Activated CD8-positive, alpha-beta memory T cell treated with anti-CD3 and anti-CD28 coated beads for 1 hour (primary cell): ENCODE measurements at regions not wholly inside any gene's neighbourhood (a gene's known extent, or its start where the extent isn't known, plus 50 kb on each side); places are given as distances from the start of the nearest gene placed in this dataset.
A peak's percentile ranks its signal among the peaks of the same experiment; 100 is the strongest.
"Not testable (repeated sequence)": the region's sequence is repeated elsewhere in the genome, so short reads cannot be mapped to it uniquely, and the experiment has no call there.

Experiments used
- DNase-seq, 2 donors: peaks; one replicate each; pipeline ENCODE4 v3.0.0-alpha.2; 2020; ENCODE audit warnings: low read depth in 1 of 2; ENCODE audit errors: extremely low read depth in 1 of 2

DNA sequence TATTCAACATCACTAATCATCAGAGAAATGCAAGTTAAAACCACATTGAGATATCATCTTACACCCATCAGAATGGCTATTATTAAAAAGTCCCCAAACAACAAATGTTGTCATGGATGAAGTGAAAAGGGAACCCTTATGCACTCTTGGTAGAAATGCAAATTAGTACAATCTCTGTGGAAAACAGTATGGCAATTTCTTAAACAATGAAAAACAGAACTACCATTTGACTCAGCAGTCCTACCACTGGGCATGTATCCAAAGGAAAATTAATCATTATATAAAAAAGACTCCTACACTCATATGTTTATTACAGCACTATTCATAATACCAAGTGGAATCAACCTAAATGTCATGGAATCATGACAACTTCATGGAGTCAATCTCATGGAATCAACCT lies 611.3 kb upstream of the GJE1 start:
- no peak for DNase-seq

DNA sequence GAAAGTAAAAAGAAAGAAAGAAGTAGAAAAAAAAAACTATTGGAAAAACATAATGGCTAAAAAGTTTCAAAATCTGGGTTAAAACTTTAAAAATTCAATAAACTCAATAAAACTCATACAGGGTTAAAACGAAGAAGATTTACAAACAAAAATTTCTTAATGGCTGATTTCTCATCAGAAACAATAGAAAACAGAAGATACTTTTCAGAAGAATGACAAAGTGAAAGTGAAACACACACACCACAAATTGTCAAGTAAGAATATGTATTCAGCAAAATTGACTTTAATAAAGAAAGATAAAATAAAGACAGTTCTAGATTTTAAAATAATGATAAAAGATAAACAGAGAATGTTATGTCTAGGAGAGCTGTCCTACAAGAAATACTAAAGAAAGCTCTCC lies 618.9 kb upstream of the GJE1 start:
- no peak for DNase-seq

DNA sequence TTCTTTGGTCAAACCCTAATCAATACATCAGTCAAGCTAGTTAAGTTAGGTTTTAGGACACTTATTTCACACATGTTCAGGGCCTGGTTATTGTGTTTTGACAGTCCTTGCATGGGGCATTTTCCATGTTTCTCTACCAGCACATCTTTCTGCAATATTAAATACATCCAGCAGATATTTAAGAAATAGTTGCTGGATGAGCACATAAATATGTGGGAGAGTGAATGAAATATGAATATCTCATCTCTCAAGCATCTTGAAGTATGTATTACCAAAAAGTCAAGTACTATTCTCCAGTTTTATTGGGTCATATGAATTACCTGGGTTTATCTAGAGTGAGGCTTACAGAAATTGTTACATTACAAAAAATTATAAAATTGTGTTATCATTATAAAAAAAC lies 621.9 kb upstream of the GJE1 start:
- no peak for DNase-seq

DNA sequence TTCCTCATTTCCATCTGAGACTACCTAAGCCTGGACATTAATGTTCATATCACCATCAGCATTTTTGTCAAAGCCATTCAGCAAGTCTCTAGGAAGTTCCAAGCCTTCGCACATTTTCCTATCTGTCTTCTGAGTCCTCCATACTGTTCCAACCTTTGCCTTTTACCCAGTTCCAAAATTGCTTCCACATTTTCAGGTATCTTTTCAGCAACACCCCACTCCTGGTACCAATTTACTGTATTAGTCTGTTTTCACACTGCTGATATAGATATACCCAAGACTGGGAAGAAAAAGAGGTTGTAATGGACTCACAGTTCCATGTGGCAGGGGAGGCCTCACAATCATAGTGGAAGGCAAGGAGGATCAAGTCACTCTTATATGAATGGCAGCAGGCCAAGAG lies 626.7 kb upstream of the GJE1 start:
- DNase-seq = not testable (repeated sequence)

DNA sequence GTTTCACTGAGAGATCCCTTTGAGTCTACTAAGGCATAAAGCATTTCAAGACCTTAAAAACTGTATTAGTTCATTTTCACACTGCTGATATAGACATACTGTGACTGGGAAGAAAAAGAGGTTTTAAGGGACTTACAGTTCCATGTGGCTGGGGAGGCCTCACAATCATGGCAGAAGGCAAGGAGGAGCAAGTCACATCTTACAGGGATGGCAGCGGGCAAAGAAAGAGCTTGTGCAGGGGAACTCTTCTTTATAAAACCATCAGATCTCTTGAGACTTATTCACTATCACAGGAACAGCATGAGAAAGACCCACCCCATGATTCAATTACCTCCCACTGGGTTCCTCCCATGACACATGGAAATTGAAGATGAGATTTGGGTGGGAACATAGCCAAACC lies 628.4 kb upstream of the GJE1 start:
- DNase-seq = not testable (repeated sequence)

DNA sequence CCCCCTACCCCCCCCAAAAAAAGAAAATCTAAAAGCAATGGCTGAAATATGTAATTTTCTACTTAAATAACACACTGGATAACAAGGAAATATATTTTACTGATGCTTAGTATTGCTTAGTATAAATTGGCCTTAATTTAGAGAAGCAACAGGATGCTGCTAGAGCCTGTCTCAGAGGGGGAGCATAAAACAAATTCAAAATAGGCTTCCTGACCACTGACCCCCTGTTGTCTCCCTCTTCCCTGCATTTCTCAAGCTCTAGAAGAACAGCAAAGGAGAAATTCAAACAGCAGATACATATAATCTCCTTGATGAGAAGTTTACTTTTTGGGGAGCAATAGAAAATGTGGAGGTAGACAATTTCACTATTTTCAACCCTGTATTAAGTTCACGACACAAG lies 631.1 kb upstream of the GJE1 start:
- DNase-seq = no peak

DNA sequence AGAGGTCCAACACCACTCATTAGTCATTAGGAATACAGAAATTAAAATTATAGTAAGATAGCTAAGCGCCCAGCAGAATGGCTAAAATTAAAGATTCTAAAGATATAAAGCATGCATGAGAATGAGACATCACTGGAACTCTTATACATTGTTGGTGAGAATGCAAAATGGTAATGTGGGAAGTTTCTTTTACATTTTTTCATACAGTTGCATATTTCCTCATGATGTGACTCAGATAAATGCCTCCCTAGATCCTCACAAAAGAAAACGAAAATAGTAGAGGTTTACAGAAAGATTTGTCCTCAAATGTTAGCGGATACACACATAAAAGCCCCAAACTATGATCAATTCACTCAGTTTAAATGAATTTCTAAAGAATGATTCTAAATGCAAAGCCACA lies 633.7 kb upstream of the GJE1 start:
- DNase-seq = no peak

DNA sequence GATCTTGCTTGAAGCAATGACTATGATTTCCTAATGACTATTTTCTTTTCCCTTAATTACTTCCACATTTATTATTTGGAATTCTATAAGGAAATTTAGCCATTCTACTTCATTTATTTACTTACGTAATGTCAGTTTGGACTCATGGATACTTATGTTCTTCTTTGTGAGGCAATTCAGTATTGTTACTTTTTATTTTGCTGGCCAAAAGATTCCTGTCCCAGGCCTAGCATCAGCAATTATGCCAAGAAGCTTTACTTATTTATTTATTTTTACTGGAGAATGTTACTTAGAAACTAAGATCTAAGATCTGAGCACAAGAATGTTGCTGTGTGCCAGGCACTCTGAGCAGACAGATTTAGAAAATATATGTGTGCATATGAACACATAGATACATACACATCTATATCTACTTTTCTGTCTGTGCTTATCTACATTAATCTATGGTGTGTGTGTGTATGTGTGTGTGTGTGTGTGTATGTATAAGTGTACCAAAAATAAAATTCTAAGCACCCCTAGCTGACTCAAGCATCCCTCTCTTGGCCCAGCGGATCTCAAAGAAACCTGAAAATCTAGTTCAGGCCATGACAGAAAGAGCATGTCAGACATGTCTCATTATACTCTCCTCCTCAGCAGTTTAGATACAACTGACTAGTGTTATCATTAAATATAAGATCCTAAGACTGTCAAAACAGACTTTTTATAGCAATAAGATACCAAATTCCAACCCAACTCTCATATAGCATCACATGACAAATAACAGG lies 640.0 kb upstream of the GJE1 start:
- DNase-seq = no peak

DNA sequence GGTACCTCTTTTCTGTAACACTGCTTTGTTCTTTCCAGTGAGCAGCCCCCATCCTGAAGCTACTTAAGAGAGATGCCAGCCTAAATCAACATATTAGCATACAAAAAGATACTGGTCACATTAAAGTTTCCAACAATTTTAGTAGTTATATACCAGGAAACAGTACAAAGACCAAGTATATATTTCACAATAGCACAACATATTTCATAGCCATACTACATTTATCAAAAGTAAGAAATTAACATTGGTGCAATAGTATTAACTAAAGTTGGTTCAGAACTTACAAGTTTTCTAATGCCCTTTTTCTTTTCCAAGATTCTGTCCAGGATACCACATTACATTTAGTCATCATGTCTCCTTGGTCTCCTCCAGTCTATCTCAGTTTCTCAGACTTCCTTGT lies 641.0 kb upstream of the GJE1 start:
- DNase-seq = no peak

DNA sequence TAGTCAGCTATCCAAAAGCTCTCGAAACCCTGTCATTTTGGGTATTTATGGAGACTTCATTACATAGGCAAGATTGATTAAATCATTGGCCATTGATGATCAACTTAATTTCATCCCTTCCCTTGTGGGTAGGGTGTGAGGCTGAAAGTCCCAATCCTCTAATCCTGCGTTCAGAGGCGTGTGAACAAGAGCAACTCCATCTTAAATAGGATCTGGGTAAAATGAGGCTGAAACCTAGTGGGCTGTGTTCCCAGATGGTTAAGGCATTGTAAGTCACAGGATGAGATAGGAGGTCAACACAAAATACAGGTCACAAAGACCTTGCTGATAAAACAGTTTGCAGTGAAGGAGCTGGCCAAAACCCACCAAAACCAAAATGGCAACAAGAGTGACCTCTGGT lies 641.7 kb upstream of the GJE1 start:
- DNase-seq = no peak

DNA sequence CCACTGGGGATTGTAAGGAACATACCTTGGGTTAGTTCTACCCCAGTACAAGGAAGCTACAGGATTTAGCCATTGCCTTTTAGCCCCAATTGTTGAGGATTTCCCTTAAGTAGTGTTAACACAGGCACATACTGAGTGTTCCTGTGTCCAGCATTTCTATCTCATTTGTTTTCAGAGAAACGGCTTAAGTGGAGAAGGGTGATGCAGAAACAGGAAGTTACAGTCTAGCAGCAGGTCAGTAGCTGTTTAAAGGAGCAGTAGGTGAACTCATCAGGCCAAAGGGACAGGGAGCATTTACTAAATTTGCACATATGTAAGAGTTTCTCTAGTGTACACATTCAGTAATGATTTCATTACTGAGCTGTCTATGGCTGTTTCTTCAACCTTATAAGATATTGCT lies 644.2 kb upstream of the GJE1 start:
- no peak for DNase-seq

DNA sequence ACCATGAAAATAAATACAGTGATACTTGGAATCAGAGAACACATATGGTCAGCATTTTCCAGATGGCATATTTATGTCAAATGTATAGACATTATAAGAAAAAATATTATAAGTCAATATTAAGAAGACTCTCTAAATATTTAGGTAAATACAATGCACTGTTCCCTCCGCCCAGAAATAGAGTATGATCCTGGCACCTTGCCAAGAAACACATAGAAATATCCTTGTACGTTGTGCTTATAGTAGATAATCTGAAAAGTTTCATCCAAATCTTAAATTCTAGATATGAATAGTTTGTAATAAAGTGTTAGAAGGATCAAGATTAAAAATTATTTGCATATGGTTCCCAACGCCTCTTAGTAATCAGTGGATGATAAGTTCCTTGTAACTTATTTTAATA lies 645.8 kb upstream of the GJE1 start:
- DNase-seq = no peak

DNA sequence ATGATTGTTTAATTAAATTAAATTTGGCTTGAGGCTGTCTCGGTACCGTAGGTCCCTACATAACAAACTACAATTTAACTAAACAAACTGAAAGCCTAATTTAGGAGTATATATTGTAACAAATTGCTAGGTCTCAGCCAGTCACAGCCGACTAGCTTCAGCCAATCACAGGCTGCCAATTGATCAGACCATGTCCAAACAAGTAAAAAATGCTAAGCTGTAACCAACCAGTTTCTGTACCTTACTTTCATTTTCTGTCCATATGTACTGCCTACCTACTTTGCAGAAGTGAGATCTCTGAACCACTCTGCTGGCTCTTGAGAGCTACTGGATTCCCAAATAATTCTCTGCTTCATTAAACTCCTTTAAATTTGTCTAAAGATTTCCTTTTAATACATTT lies 648.0 kb upstream of the GJE1 start:
- DNase-seq = no peak

DNA sequence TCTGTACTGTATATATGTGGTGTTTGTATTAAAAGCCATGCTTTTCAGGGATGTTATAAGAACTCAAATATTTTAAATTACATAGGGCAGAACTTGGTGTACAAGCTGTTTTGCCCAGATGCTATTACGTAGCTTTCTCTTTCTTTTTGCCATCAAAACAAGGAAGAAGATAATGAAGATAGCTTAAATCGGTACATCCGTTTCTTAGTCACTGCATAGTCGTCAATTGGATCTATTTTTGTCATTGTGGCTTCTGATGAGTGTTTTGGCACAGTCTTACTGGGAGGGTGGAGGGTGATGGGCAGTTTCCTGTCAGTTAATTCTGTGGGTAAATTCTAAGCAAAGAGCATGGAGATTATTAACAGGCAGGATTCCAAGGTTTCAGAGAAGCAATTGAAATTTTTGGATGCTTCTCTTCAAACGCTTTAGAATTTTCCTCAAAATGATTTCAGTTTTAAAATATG lies 649.1 kb upstream of the GJE1 start:
- DNase-seq = peak in 1 of 2 donors; percentile 6

DNA sequence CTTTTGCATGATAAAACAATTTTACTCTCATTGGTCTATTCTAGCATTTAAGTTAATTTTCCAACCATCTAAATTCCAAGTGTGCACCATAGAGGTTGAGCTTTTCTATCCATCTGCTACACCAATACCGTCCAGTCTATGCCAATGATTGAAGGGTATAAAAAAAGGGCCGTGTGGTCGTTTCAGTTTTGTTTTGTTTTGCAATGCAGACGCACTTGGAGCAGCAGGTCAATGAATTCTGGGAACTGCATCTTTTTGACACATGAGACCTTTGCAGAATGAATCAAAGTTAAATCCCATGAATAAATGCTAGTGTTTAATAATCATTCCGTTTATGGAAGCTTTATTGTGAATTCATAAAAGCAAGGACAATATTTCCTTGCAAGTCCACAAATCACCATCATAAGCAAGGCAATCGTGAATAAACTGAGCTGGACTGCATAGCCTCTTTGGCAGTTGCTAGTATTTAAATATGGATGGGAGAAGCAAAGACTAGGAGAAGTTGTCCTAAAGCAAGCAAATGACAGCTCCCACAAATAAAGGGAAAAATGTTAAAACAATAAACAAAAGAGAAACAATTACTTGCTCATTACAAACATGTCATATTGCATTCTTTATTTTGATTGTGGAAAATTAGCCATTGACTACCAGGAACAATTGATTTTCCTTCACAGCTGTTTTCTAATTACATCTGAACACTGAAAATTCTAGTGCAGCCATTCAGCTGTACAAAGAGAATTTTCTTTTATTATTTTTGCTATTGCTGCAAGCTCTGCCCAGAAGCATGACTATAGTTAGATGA lies 649.7 kb upstream of the GJE1 start:
- no peak for DNase-seq

DNA sequence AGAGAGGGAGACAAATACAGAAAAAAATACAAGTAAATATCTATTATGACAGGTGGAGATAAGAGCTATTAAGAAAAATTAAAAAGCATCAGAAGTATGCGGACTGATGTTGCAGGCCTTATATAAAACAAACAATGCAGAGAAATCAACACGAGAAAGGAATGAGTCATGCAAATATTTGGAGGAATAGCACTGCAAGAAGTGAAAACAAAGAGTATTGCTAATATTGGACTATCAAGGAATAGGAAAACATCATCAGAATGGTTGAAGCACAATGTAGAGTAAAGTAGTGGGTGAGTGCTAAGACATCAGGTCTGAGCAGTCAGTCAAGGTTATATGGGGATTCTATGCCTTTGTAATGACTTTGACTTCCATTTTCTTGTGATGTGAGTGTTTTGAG lies 657.5 kb upstream of the GJE1 start:
- no peak for DNase-seq

DNA sequence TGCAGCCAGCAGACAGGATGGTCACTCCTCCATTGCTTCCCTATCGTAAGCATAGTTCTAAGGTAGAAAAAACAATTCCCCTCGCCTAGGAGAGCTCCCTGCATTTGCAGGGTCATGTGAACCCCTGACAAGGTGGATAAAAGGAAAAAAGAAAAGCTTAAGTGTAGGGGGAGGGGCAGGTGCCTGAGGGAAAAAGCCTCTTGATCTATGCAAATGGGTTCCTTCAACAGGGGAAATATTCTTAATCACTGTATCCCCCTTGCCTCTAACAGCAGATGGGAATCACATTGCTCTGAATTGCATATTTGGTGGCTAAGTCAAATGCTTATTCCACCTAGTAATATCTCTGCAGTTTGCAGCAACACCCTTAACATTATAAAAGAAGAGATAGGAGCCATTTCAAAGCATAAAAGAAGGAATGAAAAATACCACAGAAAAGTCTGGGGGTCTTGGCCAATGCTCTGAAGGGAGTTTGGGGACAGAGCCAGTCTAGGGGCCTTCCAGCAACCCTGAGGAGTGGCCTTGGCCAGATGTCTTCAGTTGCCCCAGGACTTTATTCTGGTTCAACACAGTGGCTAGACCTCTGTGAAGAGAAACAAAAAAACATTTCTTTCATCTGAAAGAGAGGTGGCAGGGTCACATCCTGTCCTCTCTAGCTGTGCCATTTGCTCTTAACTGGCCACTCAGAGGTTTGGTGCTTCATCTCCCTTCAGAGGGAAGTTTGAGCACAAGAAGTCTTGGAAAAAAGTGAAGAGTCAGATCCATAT lies 660.4 kb upstream of the GJE1 start:
- no peak for DNase-seq

DNA sequence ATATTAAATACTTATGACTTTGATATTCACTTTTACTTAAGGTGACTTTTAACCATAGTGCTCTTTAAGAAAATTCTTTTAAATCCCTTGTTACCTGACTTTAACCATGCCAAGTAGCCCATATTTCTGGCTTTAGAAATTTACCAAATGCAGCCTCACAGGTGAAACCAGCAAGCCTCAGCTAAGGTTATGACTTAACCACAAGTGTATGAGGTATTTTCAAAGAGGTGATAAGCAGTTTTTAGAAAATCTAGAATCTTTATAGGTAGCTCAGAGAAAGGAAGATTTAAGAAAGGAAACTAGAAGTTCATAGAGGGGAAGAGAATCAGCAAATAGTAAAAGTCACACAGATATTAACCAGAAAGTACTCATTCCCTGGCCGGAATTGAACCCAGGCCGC lies 661.9 kb upstream of the GJE1 start:
- DNase-seq = no peak

DNA sequence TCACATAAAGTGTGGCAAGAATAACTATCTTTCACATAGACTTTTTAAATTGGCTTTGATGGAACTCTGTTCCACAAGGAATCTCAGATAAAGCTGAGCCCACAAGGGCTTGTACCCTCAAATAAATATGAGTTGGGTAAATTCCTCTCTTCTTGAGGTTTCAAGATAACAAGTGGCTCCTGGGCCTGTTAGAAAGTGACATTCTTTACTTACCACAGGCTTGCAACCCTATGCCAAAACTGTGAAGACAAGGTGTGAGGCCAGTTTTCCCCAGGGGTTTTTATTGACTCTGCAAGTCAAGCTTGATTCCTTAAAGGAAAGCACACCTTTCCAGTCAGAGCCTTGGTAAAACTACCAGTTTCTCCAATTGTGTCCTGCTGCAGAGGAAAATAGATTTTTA lies 664.8 kb upstream of the GJE1 start:
- DNase-seq = no peak

DNA sequence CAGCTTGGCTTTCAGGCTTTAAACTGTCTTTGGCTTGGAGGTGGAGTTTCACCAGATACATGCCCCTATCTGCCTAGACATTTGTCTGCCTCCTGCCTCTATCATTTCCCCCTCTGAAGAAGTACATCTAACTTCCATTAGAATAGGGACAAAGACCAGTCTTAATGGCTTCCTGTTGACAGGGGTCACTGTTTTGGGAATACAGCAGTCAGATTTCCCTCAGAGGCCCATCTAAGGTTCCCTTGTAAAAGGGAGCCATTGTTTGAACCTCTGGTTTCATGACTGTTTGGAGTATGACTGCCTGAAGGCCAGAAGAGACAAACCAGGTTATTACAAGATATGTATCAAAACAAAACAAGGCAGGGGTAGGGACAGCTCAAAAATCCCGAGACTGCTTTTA lies 665.7 kb upstream of the GJE1 start:
- no peak for DNase-seq

DNA sequence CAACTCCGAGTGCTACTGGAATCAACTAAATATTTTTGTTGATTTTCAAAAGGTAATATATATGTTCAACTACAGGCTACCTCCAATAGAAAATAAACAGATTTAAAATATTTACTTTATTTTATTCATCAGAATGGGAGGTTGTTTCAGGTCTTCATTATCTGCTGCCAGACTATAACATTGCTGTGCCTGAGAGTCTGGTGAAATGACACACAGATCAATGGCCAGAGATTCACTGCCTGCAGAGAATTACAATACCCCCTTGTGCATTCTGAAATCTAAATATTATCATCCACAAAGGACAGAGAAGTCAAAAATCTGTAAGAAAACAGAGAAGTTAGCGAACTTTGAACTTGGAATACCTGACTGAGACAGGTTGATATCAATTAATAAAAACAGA lies 667.8 kb upstream of the GJE1 start:
- no peak for DNase-seq

DNA sequence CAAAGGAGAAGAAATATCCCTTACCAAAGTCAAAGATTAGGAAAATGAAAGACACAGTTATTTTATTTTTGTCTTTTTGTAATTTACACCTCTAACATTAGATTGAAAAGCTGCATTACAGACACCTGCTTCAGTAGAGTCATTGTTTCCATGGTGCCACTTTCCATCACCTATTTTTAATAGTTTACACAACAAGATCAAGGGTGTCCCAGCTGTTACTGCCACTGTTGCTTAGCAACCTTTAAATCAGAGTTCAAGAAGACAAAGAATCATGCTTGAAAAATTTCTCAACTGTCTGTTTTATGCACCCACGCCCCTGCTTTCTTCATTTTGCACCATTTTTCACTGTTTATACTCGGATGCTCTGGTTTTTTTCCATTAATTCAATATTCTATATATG lies 668.2 kb upstream of the GJE1 start:
- DNase-seq = no peak
